ENCODE measurements at regions not wholly inside any gene's neighbourhood (a gene's known extent, or its start where the extent isn't known, plus 50 kb on each side); places are given as distances from the start of the nearest gene placed in this dataset.

DNA sequence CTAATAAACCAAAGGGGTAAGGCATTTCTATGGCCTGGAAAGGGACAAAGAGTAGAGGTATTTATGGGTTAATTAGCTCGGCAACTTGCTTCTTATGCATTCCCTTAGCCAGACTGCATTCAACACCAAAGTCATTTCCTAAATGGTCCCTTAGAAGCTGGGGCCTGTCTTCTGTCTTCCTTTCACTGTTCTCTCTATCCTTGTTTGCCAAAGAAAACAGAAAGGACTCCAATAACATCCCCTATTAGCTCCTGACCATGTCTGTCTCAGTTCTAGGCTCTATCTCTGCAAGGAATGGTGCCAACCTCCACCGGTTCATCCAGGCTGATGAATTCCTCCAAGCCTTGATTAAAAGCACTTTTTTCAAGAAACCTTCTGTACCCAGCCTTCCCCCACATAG is 123.5 kb downstream of the KCTD12 start:
- H3K36me3 ChIP-seq (ENCODE audit: insufficient read depth, low read length), result no peaks in the 10 kb centered on the region
- no peak overlapping the region for H3K27ac ChIP-seq (ENCODE audit: low read depth, low read length)
- Mint-ChIP-seq H3K27me3 (peaks cover 0 to 2% of the 10 kb centered on the region in 2 donors), H3K4me3 (no peak overlapping the region), H3K27ac (no peak overlapping the region), H3K9me3 (no peaks in the 10 kb centered on the region), H3K4me1 (no peaks in the 10 kb centered on the region), H3K36me3 (no peaks in the 10 kb centered on the region)
- H3K4me1 ChIP-seq (ENCODE audit: insufficient read depth, low read length), result no peaks in the 10 kb centered on the region
- no peaks in the 10 kb centered on the region for H3K9me3 ChIP-seq (ENCODE audit: control insufficient read depth in 1 of 2, low read length in 2 of 2)
- CTCF ChIA-PET (ENCODE audit: partially characterized antibody), result no interaction called here
- POLR2A ChIA-PET (ENCODE audit: partially characterized antibody), result no interaction called here
- intact Hi-C loops (cut with micrococcal nuclease), result no loop called here
- no peaks in the 10 kb centered on the region for H3K27me3 ChIP-seq (ENCODE audit: insufficient read depth, low read length)
- no peak for DNase-seq
- no peak overlapping the region for H3K4me3 ChIP-seq (ENCODE audit: low read length in 2 of 2)

DNA sequence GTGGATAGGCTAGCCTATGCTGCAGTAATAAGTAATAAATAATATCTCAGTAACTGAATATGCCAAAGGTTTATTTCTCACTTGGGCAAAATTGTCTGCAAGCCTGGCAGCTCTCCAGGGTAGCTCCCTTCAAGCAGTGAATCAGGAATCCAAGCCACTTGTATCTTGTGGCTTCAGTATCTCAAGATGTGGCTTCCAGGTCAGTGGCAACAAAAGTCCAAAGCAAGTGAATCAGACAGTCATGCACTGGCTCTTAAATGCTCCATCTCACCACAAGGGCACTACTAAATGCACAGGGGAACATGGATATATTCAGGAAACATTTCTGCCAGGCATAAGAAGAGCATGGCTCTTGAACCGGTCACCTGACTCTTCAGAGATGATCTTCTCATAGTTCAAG is 126.3 kb downstream of the KCTD12 start:
- Mint-ChIP-seq H3K9me3 (no peaks in the 10 kb centered on the region), H3K4me1 (no peaks in the 10 kb centered on the region), H3K4me3 (no peak overlapping the region), H3K36me3 (no peaks in the 10 kb centered on the region), H3K27me3 (peaks cover 5 to 6% of the 10 kb centered on the region in 2 donors), H3K27ac (no peak overlapping the region)
- CTCF ChIA-PET (ENCODE audit: partially characterized antibody), result no interaction called here
- intact Hi-C loops (cut with micrococcal nuclease), result no loop called here
- H3K4me3 ChIP-seq (ENCODE audit: low read length in 2 of 2), result no peak overlapping the region
- H3K36me3 ChIP-seq (ENCODE audit: insufficient read depth, low read length), result no peaks in the 10 kb centered on the region
- DNase-seq, result no peak
- POLR2A ChIA-PET (ENCODE audit: partially characterized antibody), result no interaction called here
- no peaks in the 10 kb centered on the region for H3K4me1 ChIP-seq (ENCODE audit: insufficient read depth, low read length)
- no peaks in the 10 kb centered on the region for H3K9me3 ChIP-seq (ENCODE audit: control insufficient read depth in 1 of 2, low read length in 2 of 2)
- H3K27ac ChIP-seq (ENCODE audit: low read depth, low read length), result no peak overlapping the region
- no peaks in the 10 kb centered on the region for H3K27me3 ChIP-seq (ENCODE audit: insufficient read depth, low read length)

- H3K4me3 ChIP-seq (ENCODE audit: low read length in 2 of 2), result no peak overlapping the region
- ChIA-PET POLR2A (ENCODE audit: partially characterized antibody) (no interaction called here), CTCF (ENCODE audit: partially characterized antibody) (no interaction called here)
- Mint-ChIP-seq H3K27me3 (peaks cover 5 to 6% of the 10 kb centered on the region in 2 donors), H3K27ac (no peak overlapping the region), H3K4me1 (no peaks in the 10 kb centered on the region), H3K9me3 (no peaks in the 10 kb centered on the region), H3K4me3 (no peak overlapping the region), H3K36me3 (no peaks in the 10 kb centered on the region)
- no peaks in the 10 kb centered on the region for H3K9me3 ChIP-seq (ENCODE audit: control insufficient read depth in 1 of 2, low read length in 2 of 2)
- no peaks in the 10 kb centered on the region for H3K36me3 ChIP-seq (ENCODE audit: insufficient read depth, low read length)
- no peak for DNase-seq
- no peak overlapping the region for H3K27ac ChIP-seq (ENCODE audit: low read depth, low read length)
- no peaks in the 10 kb centered on the region for H3K27me3 ChIP-seq (ENCODE audit: insufficient read depth, low read length)
- intact Hi-C loops (cut with micrococcal nuclease), result no loop called here
- H3K4me1 ChIP-seq (ENCODE audit: insufficient read depth, low read length), result no peaks in the 10 kb centered on the region
These were observed 127.5 kb downstream of the KCTD12 start for GRCh38 chr13:76758738-76759137.

DNA sequence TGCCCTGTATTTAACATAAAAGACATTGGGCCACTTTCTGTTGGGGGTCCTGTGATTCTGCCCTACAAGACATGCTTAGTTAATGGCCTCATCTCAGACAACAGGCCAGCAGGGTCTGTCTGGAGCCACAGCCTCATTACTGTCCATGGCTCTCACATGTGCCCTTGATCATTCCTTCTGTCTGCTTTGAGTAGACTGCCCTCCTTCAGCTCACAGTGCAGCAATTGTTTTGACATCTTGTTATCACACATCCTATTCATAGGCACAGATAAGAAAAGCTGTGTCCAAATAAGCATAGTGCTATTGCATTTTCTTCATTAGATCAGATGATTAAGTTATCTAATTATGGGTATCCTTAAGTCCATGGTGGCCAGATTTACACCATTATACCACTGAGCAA is 127.9 kb downstream of the KCTD12 start:
- CTCF ChIA-PET (ENCODE audit: partially characterized antibody), result no interaction called here
- POLR2A ChIA-PET (ENCODE audit: partially characterized antibody), result no interaction called here

GRCh38 chr13:76756451-76756850 is 129.8 kb downstream of the KCTD12 start:
- Histone ChIP-seq H3K36me3 (ENCODE audit: insufficient read depth, low read length) (no peaks in the 10 kb centered on the region), H3K27me3 (ENCODE audit: insufficient read depth, low read length) (no peaks in the 10 kb centered on the region), H3K27ac (ENCODE audit: low read depth, low read length) (no peak overlapping the region), H3K4me3 (ENCODE audit: low read length in 2 of 2) (no peak overlapping the region), H3K4me1 (ENCODE audit: insufficient read depth, low read length) (no peaks in the 10 kb centered on the region), H3K9me3 (ENCODE audit: control insufficient read depth in 1 of 2, low read length in 2 of 2) (no peaks in the 10 kb centered on the region)
- Mint-ChIP-seq H3K9me3 (peaks cover 0 to 1% (median 0%) of the 10 kb centered on the region in 8 donors), H3K27ac (no peak overlapping the region), H3K27me3 (peaks cover 9 to 14% of the 10 kb centered on the region in 2 donors), H3K4me3 (no peak overlapping the region), H3K36me3 (no peaks in the 10 kb centered on the region), H3K4me1 (no peaks in the 10 kb centered on the region)
- ChIA-PET CTCF (ENCODE audit: partially characterized antibody) (no interaction called here), POLR2A (ENCODE audit: partially characterized antibody) (no interaction called here)
- intact Hi-C loops (cut with micrococcal nuclease), result no loop called here
- DNase-seq, result no peak

More for the DNA sequence above, 127.9 kb downstream of the KCTD12 start:
- DNase-seq, result no peak
- H3K36me3 ChIP-seq (ENCODE audit: insufficient read depth, low read length), result no peaks in the 10 kb centered on the region
- H3K27ac Mint-ChIP-seq, result no peak overlapping the region
- H3K27me3 Mint-ChIP-seq, result peaks cover 5 to 6% of the 10 kb centered on the region in 2 donors
- no peaks in the 10 kb centered on the region for H3K27me3 ChIP-seq (ENCODE audit: insufficient read depth, low read length)
- no peaks in the 10 kb centered on the region for H3K9me3 ChIP-seq (ENCODE audit: control insufficient read depth in 1 of 2, low read length in 2 of 2)
- H3K9me3 Mint-ChIP-seq, result no peaks in the 10 kb centered on the region
- intact Hi-C loops (cut with micrococcal nuclease), result no loop called here
- no peaks in the 10 kb centered on the region for H3K4me1 ChIP-seq (ENCODE audit: insufficient read depth, low read length)
- no peak overlapping the region for H3K27ac ChIP-seq (ENCODE audit: low read depth, low read length)
- no peaks in the 10 kb centered on the region for H3K36me3 Mint-ChIP-seq
- no peak overlapping the region for H3K4me3 Mint-ChIP-seq
- H3K4me3 ChIP-seq (ENCODE audit: low read length in 2 of 2), result no peak overlapping the region
- H3K4me1 Mint-ChIP-seq, result no peaks in the 10 kb centered on the region

DNA sequence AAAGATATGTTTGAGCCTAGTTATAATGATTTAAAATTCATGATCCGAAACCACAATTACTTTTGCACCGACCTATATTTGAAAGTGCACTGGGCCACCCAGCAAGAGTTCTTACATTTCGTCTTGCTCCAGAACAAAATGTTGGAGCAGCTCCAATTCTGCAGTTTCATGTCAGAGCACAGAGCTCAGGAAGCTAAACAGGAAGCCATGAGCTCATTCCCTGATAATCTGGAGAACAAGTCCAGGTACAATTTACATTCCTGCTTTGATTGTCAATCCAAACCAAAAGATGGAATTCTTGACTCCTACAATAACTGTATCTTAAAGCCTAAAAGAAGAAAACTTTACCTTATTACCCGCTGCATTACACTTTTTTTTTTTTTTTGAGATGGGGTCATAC is 131.8 kb downstream of the KCTD12 start:
- H3K27me3 Mint-ChIP-seq, result peaks cover 9 to 14% of the 10 kb centered on the region in 2 donors
- H3K9me3 Mint-ChIP-seq, result peaks cover 0 to 1% (median 0%) of the 10 kb centered on the region in 8 donors
- H3K27me3 ChIP-seq (ENCODE audit: insufficient read depth, low read length), result no peaks in the 10 kb centered on the region
- POLR2A ChIA-PET (ENCODE audit: partially characterized antibody), result no interaction called here
- intact Hi-C loops (cut with micrococcal nuclease), result no loop called here
- H3K36me3 Mint-ChIP-seq, result no peaks in the 10 kb centered on the region
- no peaks in the 10 kb centered on the region for H3K4me1 Mint-ChIP-seq
- no peaks in the 10 kb centered on the region for H3K9me3 ChIP-seq (ENCODE audit: control insufficient read depth in 1 of 2, low read length in 2 of 2)
- no peak overlapping the region for H3K27ac Mint-ChIP-seq
- H3K4me3 ChIP-seq (ENCODE audit: low read length in 2 of 2), result no peak overlapping the region
- no peaks in the 10 kb centered on the region for H3K36me3 ChIP-seq (ENCODE audit: insufficient read depth, low read length)
- no peaks in the 10 kb centered on the region for H3K4me1 ChIP-seq (ENCODE audit: insufficient read depth, low read length)
- CTCF ChIA-PET (ENCODE audit: partially characterized antibody), result no interaction called here
- H3K4me3 Mint-ChIP-seq, result no peak overlapping the region
- no peak overlapping the region for H3K27ac ChIP-seq (ENCODE audit: low read depth, low read length)
- no peak for DNase-seq

GRCh38 chr13:76751278-76751677 is 134.9 kb downstream of the KCTD12 start:
- no peak overlapping the region for H3K27ac Mint-ChIP-seq
- H3K4me1 Mint-ChIP-seq, result no peaks in the 10 kb centered on the region
- peaks cover 0 to 1% (median 0%) of the 10 kb centered on the region in 8 donors for H3K9me3 Mint-ChIP-seq
- no peaks in the 10 kb centered on the region for H3K9me3 ChIP-seq (ENCODE audit: control insufficient read depth in 1 of 2, low read length in 2 of 2)
- H3K27me3 Mint-ChIP-seq, result peaks cover 5 to 12% of the 10 kb centered on the region in 2 donors
- H3K27me3 ChIP-seq (ENCODE audit: insufficient read depth, low read length), result no peaks in the 10 kb centered on the region
- no peak overlapping the region for H3K27ac ChIP-seq (ENCODE audit: low read depth, low read length)
- CTCF ChIA-PET (ENCODE audit: partially characterized antibody), result no interaction called here
- intact Hi-C loops (cut with micrococcal nuclease), result no loop called here
- H3K4me3 ChIP-seq (ENCODE audit: low read length in 2 of 2), result no peak overlapping the region
- no peaks in the 10 kb centered on the region for H3K36me3 Mint-ChIP-seq
- no peaks in the 10 kb centered on the region for H3K4me1 ChIP-seq (ENCODE audit: insufficient read depth, low read length)
- H3K4me3 Mint-ChIP-seq, result no peak overlapping the region
- POLR2A ChIA-PET (ENCODE audit: partially characterized antibody), result no interaction called here
- no peak for DNase-seq
- H3K36me3 ChIP-seq (ENCODE audit: insufficient read depth, low read length), result no peaks in the 10 kb centered on the region

GRCh38 chr13:76750126-76750525 is 136.1 kb downstream of the KCTD12 start:
- H3K36me3 ChIP-seq (ENCODE audit: insufficient read depth, low read length), result no peaks in the 10 kb centered on the region
- H3K27ac ChIP-seq (ENCODE audit: low read depth, low read length), result no peak overlapping the region
- intact Hi-C loops (cut with micrococcal nuclease), result no loop called here
- no peak overlapping the region for H3K4me3 ChIP-seq (ENCODE audit: low read length in 2 of 2)
- Mint-ChIP-seq H3K27me3 (peaks cover 5 to 9% of the 10 kb centered on the region in 2 donors), H3K4me3 (no peak overlapping the region), H3K9me3 (peaks cover 0 to 1% (median 0%) of the 10 kb centered on the region in 8 donors), H3K36me3 (no peaks in the 10 kb centered on the region), H3K27ac (no peak overlapping the region), H3K4me1 (no peaks in the 10 kb centered on the region)
- no peaks in the 10 kb centered on the region for H3K9me3 ChIP-seq (ENCODE audit: control insufficient read depth in 1 of 2, low read length in 2 of 2)
- CTCF ChIA-PET (ENCODE audit: partially characterized antibody), result no interaction called here
- no peaks in the 10 kb centered on the region for H3K27me3 ChIP-seq (ENCODE audit: insufficient read depth, low read length)
- POLR2A ChIA-PET (ENCODE audit: partially characterized antibody), result no interaction called here
- no peaks in the 10 kb centered on the region for H3K4me1 ChIP-seq (ENCODE audit: insufficient read depth, low read length)
- no peak for DNase-seq
